ENCODE measurements at regions not wholly inside any gene's neighbourhood (a gene's known extent, or its start where the extent isn't known, plus 50 kb on each side); places are given as distances from the start of the nearest gene placed in this dataset.
"Not testable (repeated sequence)": the region's sequence is repeated elsewhere in the genome, so short reads cannot be mapped to it uniquely, and the experiment has no call there.

GRCh38 chr12:116673681-116674111 lies 64.2 kb downstream of the SPRING1 start:
- DNase-seq (ENCODE audit: low spot score): no peak
- no peaks in the 10 kb centered on the region for H3K9me3 Mint-ChIP-seq (ENCODE audit: low read depth)
- H3K27me3 Mint-ChIP-seq (ENCODE audit: low read depth): peaks cover 1% of the 10 kb centered on the region
- H3K4me3 Mint-ChIP-seq (ENCODE audit: unreplicated experiment): no peak overlapping the region
- H3K36me3 Mint-ChIP-seq (ENCODE audit: low read depth): no peaks in the 10 kb centered on the region
- peaks cover 13% of the 10 kb centered on the region for H3K4me1 Mint-ChIP-seq (ENCODE audit: low read depth)
- H3K27ac Mint-ChIP-seq (ENCODE audit: unreplicated experiment): no peak overlapping the region
- TF ChIP-seq CTCF (IDR thresholded peaks at IDR 0.05): peak; percentile 47

- Mint-ChIP-seq H3K4me1 (ENCODE audit: low read depth) (peaks cover 13% of the 10 kb centered on the region), H3K4me3 (ENCODE audit: unreplicated experiment) (no peak overlapping the region), H3K27ac (ENCODE audit: unreplicated experiment) (no peak overlapping the region), H3K27me3 (ENCODE audit: low read depth) (peaks cover 1% of the 10 kb centered on the region), H3K36me3 (ENCODE audit: low read depth) (no peaks in the 10 kb centered on the region), H3K9me3 (ENCODE audit: low read depth) (no peaks in the 10 kb centered on the region)
- DNase-seq (ENCODE audit: low spot score): no peak
- no peak for TF ChIP-seq CTCF (IDR thresholded peaks at IDR 0.05)
These were observed 64.9 kb downstream of the SPRING1 start for GRCh38 chr12:116672842-116673516.

GRCh38 chr12:116672010-116672409 lies 65.9 kb downstream of the SPRING1 start:
- DNase-seq (ENCODE audit: low spot score): no peak
- Mint-ChIP-seq H3K9me3 (ENCODE audit: low read depth) (no peaks in the 10 kb centered on the region), H3K27me3 (ENCODE audit: low read depth) (peaks cover 1% of the 10 kb centered on the region), H3K4me3 (ENCODE audit: unreplicated experiment) (no peak overlapping the region), H3K4me1 (ENCODE audit: low read depth) (peaks cover 11% of the 10 kb centered on the region), H3K36me3 (ENCODE audit: low read depth) (no peaks in the 10 kb centered on the region), H3K27ac (ENCODE audit: unreplicated experiment) (no peak overlapping the region)
- TF ChIP-seq CTCF (IDR thresholded peaks at IDR 0.05): no peak

- no peak for DNase-seq (ENCODE audit: low spot score)
- H3K36me3 Mint-ChIP-seq (ENCODE audit: low read depth): no peaks in the 10 kb centered on the region
- H3K4me3 Mint-ChIP-seq (ENCODE audit: unreplicated experiment): no peak overlapping the region
- H3K4me1 Mint-ChIP-seq (ENCODE audit: low read depth): peaks cover 6% of the 10 kb centered on the region
- H3K27ac Mint-ChIP-seq (ENCODE audit: unreplicated experiment): no peak overlapping the region
- H3K9me3 Mint-ChIP-seq (ENCODE audit: low read depth): no peaks in the 10 kb centered on the region
- H3K27me3 Mint-ChIP-seq (ENCODE audit: low read depth): peaks cover 1% of the 10 kb centered on the region
- no peak for TF ChIP-seq CTCF (IDR thresholded peaks at IDR 0.05)
These were observed 67.0 kb downstream of the SPRING1 start for GRCh38 chr12:116670859-116671258.

- H3K27me3 Mint-ChIP-seq (ENCODE audit: low read depth): no peaks in the 10 kb centered on the region
- no peaks in the 10 kb centered on the region for H3K9me3 Mint-ChIP-seq (ENCODE audit: low read depth)
- no peak overlapping the region for H3K4me3 Mint-ChIP-seq (ENCODE audit: unreplicated experiment)
- H3K36me3 Mint-ChIP-seq (ENCODE audit: low read depth): no peaks in the 10 kb centered on the region
- peaks cover 7% of the 10 kb centered on the region for H3K4me1 Mint-ChIP-seq (ENCODE audit: low read depth)
- no peak overlapping the region for H3K27ac Mint-ChIP-seq (ENCODE audit: unreplicated experiment)
- no peak for TF ChIP-seq CTCF (IDR thresholded peaks at IDR 0.05)
- no peak for DNase-seq (ENCODE audit: low spot score)
These were observed 70.1 kb downstream of the SPRING1 start for GRCh38 chr12:116667752-116668151.

- H3K27ac Mint-ChIP-seq (ENCODE audit: unreplicated experiment); H3K27me3 Mint-ChIP-seq (ENCODE audit: low read depth); DNase-seq (ENCODE audit: low spot score); H3K9me3 Mint-ChIP-seq (ENCODE audit: low read depth); H3K36me3 Mint-ChIP-seq (ENCODE audit: low read depth); H3K4me3 Mint-ChIP-seq (ENCODE audit: unreplicated experiment): not testable (repeated sequence)
- H3K4me1 Mint-ChIP-seq (ENCODE audit: low read depth): peaks cover 16% of the 10 kb centered on the region
These were observed 71.0 kb downstream of the SPRING1 start for GRCh38 chr12:116666829-116667228.
